ENCODE measurements at regions not wholly inside any gene's neighbourhood (a gene's known extent, or its start where the extent isn't known, plus 50 kb on each side); places are given as distances from the start of the nearest gene placed in this dataset.

- Histone ChIP-seq H3K27ac (no peak overlapping the region), H3K4me1 (no peaks in the 10 kb centered on the region), H3K36me3 (no peaks in the 10 kb centered on the region), H3K9me3 (no peaks in the 10 kb centered on the region), H3K27me3 (ENCODE audit: low read depth) (no peaks in the 10 kb centered on the region), H3K4me3 (no peak overlapping the region)
- no peak for TF ChIP-seq CTCF (IDR thresholded peaks at IDR 0.05)
- DNase-seq = no peak
- no peak for ATAC-seq
- intact Hi-C loops (cut with DNase I) = no loop called here
Measured at GRCh38 chr2:103743195-103743594, 981.4 kb downstream of the TMEM182 start.

- Histone ChIP-seq H3K27ac (no peak overlapping the region), H3K27me3 (ENCODE audit: low read depth) (no peaks in the 10 kb centered on the region), H3K9me3 (no peaks in the 10 kb centered on the region), H3K4me3 (no peak overlapping the region), H3K36me3 (no peaks in the 10 kb centered on the region), H3K4me1 (no peaks in the 10 kb centered on the region)
- intact Hi-C loops (cut with DNase I) = no loop called here
- DNase-seq (no peak), ATAC-seq (no peak)
- TF ChIP-seq CTCF (IDR thresholded peaks at IDR 0.05) = no peak
Measured at GRCh38 chr2:103754530-103754929, 992.7 kb downstream of the TMEM182 start.

DNA sequence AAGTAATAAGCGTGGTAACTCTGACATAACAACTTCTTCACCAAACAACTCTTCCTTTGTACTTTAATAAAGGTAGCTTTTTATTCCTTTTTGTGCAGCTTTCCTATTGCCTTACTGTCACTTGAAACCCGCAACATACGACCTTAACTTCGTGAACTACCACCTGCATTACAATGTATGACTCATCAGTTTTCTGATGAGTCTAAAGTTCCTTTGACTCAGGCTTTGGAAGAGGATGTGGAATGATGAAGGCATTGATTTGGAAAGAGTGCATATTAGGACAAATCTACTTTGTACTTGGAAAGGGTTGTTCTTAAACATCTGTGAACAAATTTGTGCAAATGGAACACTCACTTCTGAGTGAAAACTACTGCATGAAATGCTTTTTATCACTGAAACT lies 1012.1 kb downstream of the TMEM182 start:
- H3K4me3 ChIP-seq = no peak overlapping the region
- H3K36me3 ChIP-seq = no peaks in the 10 kb centered on the region
- no peak overlapping the region for H3K27ac ChIP-seq
- no peak for TF ChIP-seq CTCF (IDR thresholded peaks at IDR 0.05)
- H3K9me3 ChIP-seq = peaks cover 5% of the 10 kb centered on the region
- ATAC-seq (no peak), DNase-seq (no peak)
- H3K27me3 ChIP-seq (ENCODE audit: low read depth) = no peaks in the 10 kb centered on the region
- no peaks in the 10 kb centered on the region for H3K4me1 ChIP-seq
- intact Hi-C loops (cut with DNase I) = no loop called here

- TF ChIP-seq CTCF (IDR thresholded peaks at IDR 0.05) = no peak
- no peak for ATAC-seq
- H3K27ac ChIP-seq = no peak overlapping the region
- no peaks in the 10 kb centered on the region for H3K4me1 ChIP-seq
- no peaks in the 10 kb centered on the region for H3K36me3 ChIP-seq
- H3K4me3 ChIP-seq = no peak overlapping the region
- intact Hi-C loops (cut with DNase I) = no loop called here
- peaks cover 5% of the 10 kb centered on the region for H3K9me3 ChIP-seq
- no peak for DNase-seq
- H3K27me3 ChIP-seq (ENCODE audit: low read depth) = no peaks in the 10 kb centered on the region
Measured at GRCh38 chr2:103780088-103780702, 1018.4 kb downstream of the TMEM182 start.

- ATAC-seq (no peak), DNase-seq (no peak)
- H3K9me3 ChIP-seq = peaks cover 5% of the 10 kb centered on the region
- no peak overlapping the region for H3K27ac ChIP-seq
- intact Hi-C loops (cut with DNase I) = no loop called here
- H3K27me3 ChIP-seq (ENCODE audit: low read depth) = no peaks in the 10 kb centered on the region
- H3K4me3 ChIP-seq = no peak overlapping the region
- H3K36me3 ChIP-seq = no peaks in the 10 kb centered on the region
- TF ChIP-seq CTCF (IDR thresholded peaks at IDR 0.05) = no peak
- H3K4me1 ChIP-seq = no peaks in the 10 kb centered on the region
Measured at GRCh38 chr2:103781313-103781712, 1019.5 kb downstream of the TMEM182 start.

DNA sequence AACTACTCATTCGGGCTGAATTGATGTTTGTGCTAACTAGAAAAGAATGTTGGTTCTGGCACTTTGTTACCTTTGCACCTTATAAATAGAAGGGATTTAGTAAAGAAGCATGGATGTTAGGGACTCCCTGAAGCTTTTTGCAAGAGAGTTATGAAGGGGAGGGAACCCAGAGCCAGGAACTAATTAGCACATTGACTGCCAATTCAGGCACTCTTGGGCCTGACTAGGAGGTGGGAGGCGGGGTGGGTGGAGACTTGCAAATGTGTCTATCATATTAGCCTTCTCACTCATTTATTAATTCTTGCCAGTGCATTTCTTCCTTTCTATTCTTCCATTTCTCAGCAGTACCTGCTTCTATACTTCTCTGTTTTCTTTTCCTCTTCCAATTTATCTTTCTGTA lies 1022.4 kb downstream of the TMEM182 start:
- Histone ChIP-seq H3K4me1 (no peaks in the 10 kb centered on the region), H3K27ac (no peak overlapping the region), H3K9me3 (no peaks in the 10 kb centered on the region), H3K4me3 (no peak overlapping the region), H3K36me3 (no peaks in the 10 kb centered on the region), H3K27me3 (ENCODE audit: low read depth) (no peaks in the 10 kb centered on the region)
- intact Hi-C loops (cut with DNase I) = no loop called here
- no peak for TF ChIP-seq CTCF (IDR thresholded peaks at IDR 0.05)
- ATAC-seq (no peak), DNase-seq (no peak)
